ENCODE measurements at regions not wholly inside any gene's neighbourhood (a gene's known extent, or its start where the extent isn't known, plus 50 kb on each side); places are given as distances from the start of the nearest gene placed in this dataset.
"Not testable (repeated sequence)": the region's sequence is repeated elsewhere in the genome, so short reads cannot be mapped to it uniquely, and the experiment has no call there.

GRCh38 chr4:186384328-186384727 is 118.3 kb downstream of the F11 start:
- not testable (repeated sequence) for TF ChIP-seq CTCF (IDR thresholded peaks at IDR 0.05; ENCODE audit: low read depth, low read length, poor library complexity, severe bottlenecking); EZH2phosphoT487 (IDR thresholded peaks at IDR 0.05; ENCODE audit: borderline replicate concordance, low read length)
